NT2/D1 (cell line): ENCODE measurements at regions not wholly inside any gene's neighbourhood (a gene's known extent, or its start where the extent isn't known, plus 50 kb on each side); places are given as distances from the start of the nearest gene placed in this dataset.

Source experiments
- SUZ12 ChIP-seq: IDR thresholded peaks from 2 replicates; pipeline ENCODE4 v1.6.1; 2011; ENCODE audit not compliant: insufficient read length, insufficient read depth; ENCODE audit errors: extremely low read depth
- YY1 ChIP-seq: IDR thresholded peaks from 2 replicates; pipeline ENCODE4 v1.6.1; 2011; ENCODE audit not compliant: insufficient read length, insufficient read depth
- ZNF274 ChIP-seq: IDR thresholded peaks from 2 replicates; pipeline ENCODE4 v1.6.1; 2011; ENCODE audit warnings: mild to moderate bottlenecking, low read depth, low read length

DNA sequence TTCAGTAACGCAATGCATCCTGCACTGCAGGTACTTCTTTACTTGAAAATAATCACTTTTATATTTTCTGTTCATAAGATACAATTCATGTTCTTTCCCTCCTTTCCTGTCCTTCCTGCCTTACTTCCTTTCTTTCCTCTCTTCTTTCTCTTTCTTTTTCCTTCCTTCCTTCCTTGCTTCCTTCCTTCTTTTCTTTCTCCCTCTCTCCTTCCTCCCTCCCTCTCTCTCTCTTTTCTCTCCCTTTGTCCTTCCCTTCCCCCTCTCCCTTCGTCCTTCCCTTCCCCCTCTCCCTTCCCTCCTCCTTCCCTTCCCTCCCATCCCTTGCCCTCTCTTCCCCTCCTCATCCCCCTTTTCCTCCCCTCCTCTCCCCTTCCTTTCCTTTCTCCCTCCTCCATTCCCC lies 227.8 kb upstream of the KLF6 start:
- no peak for TF ChIP-seq ZNF274
- no peak for TF ChIP-seq YY1
- TF ChIP-seq SUZ12: no peak
